ENCODE measurements at regions not wholly inside any gene's neighbourhood (a gene's known extent, or its start where the extent isn't known, plus 50 kb on each side); places are given as distances from the start of the nearest gene placed in this dataset.

DNA sequence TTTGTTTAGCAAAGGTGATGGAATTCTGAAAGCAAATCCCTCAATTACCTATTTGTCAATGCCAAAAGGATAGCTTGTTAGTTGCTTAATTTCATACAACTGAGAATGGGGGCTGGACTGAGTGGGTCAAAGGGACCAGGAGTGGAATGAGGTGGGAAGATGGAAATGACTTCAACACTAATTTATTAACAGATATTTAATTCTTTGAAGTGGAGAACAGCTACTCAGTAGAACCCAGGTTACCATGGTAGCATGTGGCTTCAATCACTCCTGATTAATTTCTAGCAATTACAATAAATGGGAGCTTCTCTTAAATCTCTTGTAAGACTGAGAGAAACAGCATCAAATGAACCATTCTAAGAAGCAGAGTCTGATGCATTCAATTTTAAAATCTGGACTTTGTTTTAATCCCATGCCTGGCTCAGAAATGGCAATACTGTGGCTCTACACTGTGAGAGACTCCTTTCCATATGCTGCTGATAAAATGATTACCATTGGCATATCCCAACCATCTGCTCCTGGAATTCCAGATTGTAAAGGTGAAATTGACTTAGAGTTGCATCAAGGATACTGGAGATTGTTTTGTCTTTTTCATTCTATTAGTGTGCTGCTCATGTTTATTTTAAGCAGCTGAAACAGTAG is 607.8 kb downstream of the SNAPC1 start:
- TF ChIP-seq, protein P1, sequence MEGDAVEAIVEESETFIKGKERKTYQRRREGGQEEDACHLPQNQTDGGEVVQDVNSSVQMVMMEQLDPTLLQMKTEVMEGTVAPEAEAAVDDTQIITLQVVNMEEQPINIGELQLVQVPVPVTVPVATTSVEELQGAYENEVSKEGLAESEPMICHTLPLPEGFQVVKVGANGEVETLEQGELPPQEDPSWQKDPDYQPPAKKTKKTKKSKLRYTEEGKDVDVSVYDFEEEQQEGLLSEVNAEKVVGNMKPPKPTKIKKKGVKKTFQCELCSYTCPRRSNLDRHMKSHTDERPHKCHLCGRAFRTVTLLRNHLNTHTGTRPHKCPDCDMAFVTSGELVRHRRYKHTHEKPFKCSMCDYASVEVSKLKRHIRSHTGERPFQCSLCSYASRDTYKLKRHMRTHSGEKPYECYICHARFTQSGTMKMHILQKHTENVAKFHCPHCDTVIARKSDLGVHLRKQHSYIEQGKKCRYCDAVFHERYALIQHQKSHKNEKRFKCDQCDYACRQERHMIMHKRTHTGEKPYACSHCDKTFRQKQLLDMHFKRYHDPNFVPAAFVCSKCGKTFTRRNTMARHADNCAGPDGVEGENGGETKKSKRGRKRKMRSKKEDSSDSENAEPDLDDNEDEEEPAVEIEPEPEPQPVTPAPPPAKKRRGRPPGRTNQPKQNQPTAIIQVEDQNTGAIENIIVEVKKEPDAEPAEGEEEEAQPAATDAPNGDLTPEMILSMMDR (IDR thresholded peaks at IDR 0.05; ENCODE audit: insufficient read depth, low read depth, low read length, missing control alignments): no peak
- no peak overlapping the region for H3K4me3 ChIP-seq (ENCODE audit: low read depth, low read length)
- DNase-seq (ENCODE audit: low read depth): no peak

DNA sequence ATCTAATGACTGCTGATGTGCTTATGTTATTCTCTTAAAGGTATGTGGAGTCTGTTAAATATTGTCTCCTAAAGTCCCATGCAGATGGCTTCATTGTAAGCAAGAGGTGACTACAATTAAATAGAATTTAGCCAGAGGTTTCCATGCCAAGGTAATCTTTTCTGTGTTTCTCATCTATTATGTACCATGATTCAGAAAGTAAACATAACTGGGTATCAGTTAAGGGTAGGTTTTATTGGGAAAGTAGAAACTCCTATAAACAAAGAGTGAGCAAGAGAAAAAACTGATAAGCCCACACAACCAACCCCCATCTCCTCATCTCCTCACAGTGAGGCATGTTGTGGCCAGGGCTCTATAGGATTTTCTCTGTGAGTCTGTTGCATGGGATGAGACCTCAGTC is 611.7 kb downstream of the SNAPC1 start:
- DNase-seq (ENCODE audit: low read depth): no peak
- no peak overlapping the region for H3K4me3 ChIP-seq (ENCODE audit: low read depth, low read length)
- TF ChIP-seq, protein P1 (IDR thresholded peaks at IDR 0.05; ENCODE audit: insufficient read depth, low read depth, low read length, missing control alignments): no peak

DNA sequence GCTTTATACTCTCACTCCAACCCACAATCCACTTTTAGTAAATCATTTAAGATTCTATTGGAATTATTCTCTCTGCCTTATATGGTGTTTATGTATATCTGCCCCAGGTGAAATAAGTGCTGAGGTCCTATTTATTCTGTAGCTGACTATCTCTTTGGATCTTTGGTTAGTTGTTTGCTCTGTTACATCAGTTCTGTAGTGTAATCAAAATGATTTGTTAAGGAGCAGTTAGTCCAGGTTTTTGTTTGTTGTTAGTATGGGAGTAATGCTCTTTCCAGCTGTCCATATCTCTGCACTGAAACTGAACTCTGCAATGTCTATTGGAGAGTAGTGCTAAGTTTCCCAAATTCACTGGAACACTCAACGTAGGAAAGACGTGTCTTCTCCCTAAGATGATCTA is 615.8 kb downstream of the SNAPC1 start:
- TF ChIP-seq, protein P1 (IDR thresholded peaks at IDR 0.05; ENCODE audit: insufficient read depth, low read depth, low read length, missing control alignments): no peak
- DNase-seq (ENCODE audit: low read depth): no peak

DNA sequence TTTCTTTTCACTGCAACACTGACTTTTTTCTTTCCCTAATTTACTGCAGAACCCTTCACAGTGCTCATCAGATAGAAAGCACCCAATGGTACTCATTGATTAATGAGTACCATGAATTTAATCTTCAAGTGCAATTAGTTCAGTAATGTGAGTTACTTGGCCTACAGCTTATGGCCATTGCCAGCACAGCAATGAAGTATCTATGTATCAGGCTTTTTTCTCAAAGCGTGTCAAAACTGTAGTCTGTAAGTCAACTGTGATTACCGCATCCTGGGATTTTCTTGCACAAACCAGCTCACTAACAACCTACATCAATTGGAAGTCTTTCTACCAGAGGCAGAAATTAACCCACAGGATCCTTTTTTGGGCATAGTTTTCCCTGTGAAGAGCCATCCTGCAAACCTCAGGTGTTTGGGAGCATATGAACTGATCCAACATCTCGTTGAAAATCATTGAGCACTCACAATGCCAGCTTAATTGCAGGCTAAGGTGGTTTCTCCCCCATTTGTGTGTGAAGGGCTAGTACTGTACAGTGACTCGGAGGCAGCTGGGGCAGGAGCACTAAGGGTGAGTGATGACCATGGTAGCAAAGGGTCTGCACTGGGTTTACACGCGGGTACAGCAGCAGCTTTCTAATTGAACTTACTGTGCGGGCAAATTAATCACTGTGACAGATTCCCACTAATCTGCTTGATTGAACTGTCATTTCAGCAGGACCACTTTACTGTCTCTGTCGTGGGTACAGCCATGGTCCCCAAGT is 619.3 kb downstream of the SNAPC1 start:
- no peak overlapping the region for H3K4me3 ChIP-seq (ENCODE audit: low read depth, low read length)
- DNase-seq (ENCODE audit: low read depth): no peak
- TF ChIP-seq, protein P1 (IDR thresholded peaks at IDR 0.05; ENCODE audit: insufficient read depth, low read depth, low read length, missing control alignments): no peak

More for the DNA sequence above, 615.8 kb downstream of the SNAPC1 start:
- no peak overlapping the region for H3K4me3 ChIP-seq (ENCODE audit: low read depth, low read length)

- H3K4me3 ChIP-seq (ENCODE audit: low read depth, low read length): no peak overlapping the region
Measured at GRCh38 chr14:62409169-62409568, 636.1 kb downstream of the KCNH5 start.

DNA sequence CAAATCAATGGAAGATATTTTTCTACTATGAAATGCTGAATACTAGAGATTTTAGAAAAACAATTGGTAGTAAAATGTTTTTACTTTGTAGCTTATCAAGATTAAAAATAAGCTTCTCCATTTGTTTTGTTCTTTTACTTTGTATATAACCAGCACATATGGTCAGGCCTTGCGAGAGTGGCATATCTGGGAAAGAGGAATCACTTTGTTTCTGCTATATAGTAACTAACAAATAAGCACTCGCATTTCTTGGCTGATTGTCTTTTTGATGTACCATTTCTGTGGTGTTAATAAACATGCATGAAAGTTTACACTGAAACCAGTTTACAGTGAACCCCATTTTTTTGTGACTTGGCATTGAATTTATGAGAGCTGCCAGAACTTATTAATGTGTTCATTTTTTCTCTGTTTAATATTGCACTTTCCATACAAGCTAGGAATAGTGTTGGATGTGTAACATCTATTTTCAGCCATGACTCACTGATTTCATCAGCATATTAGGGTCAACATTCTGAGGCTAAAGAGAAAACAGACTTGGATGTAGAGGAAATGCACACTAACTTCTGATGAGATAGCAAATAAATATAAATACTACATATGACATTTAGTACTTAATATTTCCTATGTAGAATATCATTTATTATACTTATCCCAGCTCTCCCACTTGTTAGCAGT is 635.5 kb downstream of the KCNH5 start:
- no peak overlapping the region for H3K4me3 ChIP-seq (ENCODE audit: low read depth, low read length)
- no peak for DNase-seq (ENCODE audit: low read depth)
- TF ChIP-seq, protein P1 (IDR thresholded peaks at IDR 0.05; ENCODE audit: insufficient read depth, low read depth, low read length, missing control alignments): no peak

More at GRCh38 chr14:62409169-62409568, 636.1 kb downstream of the KCNH5 start:
- TF ChIP-seq, protein P1 (IDR thresholded peaks at IDR 0.05; ENCODE audit: insufficient read depth, low read depth, low read length, missing control alignments): no peak
- no peak for DNase-seq (ENCODE audit: low read depth)

Measured in GM12865 (cell line).